IgD-negative memory B cell (primary cell): ENCODE measurements at regions not wholly inside any gene's neighbourhood (a gene's known extent, or its start where the extent isn't known, plus 50 kb on each side); places are given as distances from the start of the nearest gene placed in this dataset.
"Not testable (repeated sequence)": the region's sequence is repeated elsewhere in the genome, so short reads cannot be mapped to it uniquely, and the experiment has no call there.

Source experiments
- H3K27ac Mint-ChIP-seq, 3 donors: one replicate each; pipeline ENCODE4 v1.8.0; 2020 to 2022; ENCODE audit warnings: mild to moderate bottlenecking in 3 of 3, mixed read lengths in 3 of 3, moderate library complexity in 1 of 3
- H3K27me3 Mint-ChIP-seq: one replicate; pipeline ENCODE4 v1.8.0; 2021; ENCODE audit warnings: mixed read lengths
- H3K36me3 Mint-ChIP-seq: one replicate; pipeline ENCODE4 v1.8.0; 2020; ENCODE audit warnings: mild to moderate bottlenecking, mixed read lengths
- H3K4me1 Mint-ChIP-seq, 3 donors: one replicate each; pipeline ENCODE4 v1.8.0; 2020 to 2022; ENCODE audit warnings: mixed read lengths in 3 of 3, mild to moderate bottlenecking in 1 of 3
- H3K4me3 Mint-ChIP-seq, 4 donors: one replicate each; pipeline ENCODE4 v1.8.0; 2020 to 2022; ENCODE audit warnings: mild to moderate bottlenecking in 4 of 4, mixed read lengths in 4 of 4, moderate library complexity in 3 of 4
- H3K9me3 Mint-ChIP-seq, 3 donors: one replicate each; pipeline ENCODE4 v1.8.0; 2020 to 2021; ENCODE audit warnings: mixed read lengths in 3 of 3, mild to moderate bottlenecking in 1 of 3

DNA sequence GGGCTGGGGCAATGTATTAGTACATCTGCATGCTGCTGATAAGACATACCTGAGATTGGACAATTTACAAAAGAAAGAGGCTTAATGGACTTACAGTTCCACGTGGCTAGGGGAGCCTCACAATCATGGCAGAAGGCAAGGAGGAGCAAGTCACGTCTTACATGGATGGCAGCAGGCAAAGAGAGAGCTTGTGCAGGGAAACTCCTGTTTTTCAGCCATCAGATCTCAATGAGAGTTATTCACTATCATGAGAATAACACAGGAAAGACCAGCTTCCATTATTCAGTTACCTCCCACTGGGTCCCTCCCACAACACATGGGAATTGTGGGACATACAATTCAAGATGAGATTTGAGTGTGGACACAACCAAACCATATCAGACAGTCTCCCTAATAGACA is 504.2 kb upstream of the FANCL start:
- H3K4me1 Mint-ChIP-seq, H3K27me3 Mint-ChIP-seq, H3K36me3 Mint-ChIP-seq, H3K9me3 Mint-ChIP-seq, H3K4me3 Mint-ChIP-seq, H3K27ac Mint-ChIP-seq: not testable (repeated sequence)

DNA sequence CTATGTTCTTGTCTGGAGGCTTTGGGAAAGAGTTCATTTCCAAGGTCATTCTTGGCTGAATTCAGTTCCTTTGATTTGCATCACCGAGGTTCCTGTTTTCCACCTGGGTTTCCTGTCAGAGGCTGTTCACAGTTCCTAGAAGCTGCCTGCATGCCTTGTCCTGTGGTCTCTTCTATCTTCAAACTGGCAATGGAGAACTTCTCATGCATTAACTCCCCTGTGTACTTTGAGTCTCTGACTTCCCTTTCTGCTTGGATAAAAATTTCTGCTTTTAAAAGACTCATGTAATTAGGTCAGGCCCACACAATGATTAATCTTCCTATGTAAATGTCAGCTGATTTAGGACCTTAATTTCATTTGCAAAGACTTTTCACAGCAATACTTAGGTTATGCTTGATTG is 499.3 kb upstream of the FANCL start:
- H3K4me1 Mint-ChIP-seq = peaks cover 0 to 2% (median 0%) of the 10 kb centered on the region in 3 donors
- H3K27me3 Mint-ChIP-seq = peaks cover 4% of the 10 kb centered on the region
- no peak overlapping the region for H3K4me3 Mint-ChIP-seq
- H3K36me3 Mint-ChIP-seq = no peaks in the 10 kb centered on the region
- no peak overlapping the region for H3K27ac Mint-ChIP-seq
- H3K9me3 Mint-ChIP-seq = peaks cover 0 to 5% (median 3%) of the 10 kb centered on the region in 3 donors

DNA sequence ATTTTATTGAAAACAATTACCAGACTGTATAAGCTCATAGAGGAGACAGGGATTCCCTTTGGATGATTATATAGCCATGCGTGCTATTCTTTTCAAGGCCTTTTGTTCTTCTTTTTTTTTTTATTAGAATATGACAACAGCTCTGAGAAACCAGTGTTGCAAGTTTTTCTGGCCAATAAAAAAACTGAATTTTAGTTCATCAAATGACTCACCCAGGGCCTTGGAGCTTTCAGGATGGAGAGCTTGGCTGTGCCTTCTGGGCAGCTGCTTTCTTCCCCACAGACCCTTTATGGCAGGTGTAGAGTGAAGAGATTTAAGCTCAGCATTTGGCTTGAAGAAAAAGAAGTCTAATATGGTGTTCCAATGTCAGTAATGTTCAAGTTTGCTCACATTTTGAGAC is 497.9 kb upstream of the FANCL start:
- no peaks in the 10 kb centered on the region for H3K9me3 Mint-ChIP-seq
- no peak overlapping the region for H3K4me3 Mint-ChIP-seq
- no peaks in the 10 kb centered on the region for H3K36me3 Mint-ChIP-seq
- H3K27me3 Mint-ChIP-seq = peaks cover 4% of the 10 kb centered on the region
- H3K4me1 Mint-ChIP-seq = peaks cover 0 to 2% (median 0%) of the 10 kb centered on the region in 3 donors
- H3K27ac Mint-ChIP-seq = no peak overlapping the region

DNA sequence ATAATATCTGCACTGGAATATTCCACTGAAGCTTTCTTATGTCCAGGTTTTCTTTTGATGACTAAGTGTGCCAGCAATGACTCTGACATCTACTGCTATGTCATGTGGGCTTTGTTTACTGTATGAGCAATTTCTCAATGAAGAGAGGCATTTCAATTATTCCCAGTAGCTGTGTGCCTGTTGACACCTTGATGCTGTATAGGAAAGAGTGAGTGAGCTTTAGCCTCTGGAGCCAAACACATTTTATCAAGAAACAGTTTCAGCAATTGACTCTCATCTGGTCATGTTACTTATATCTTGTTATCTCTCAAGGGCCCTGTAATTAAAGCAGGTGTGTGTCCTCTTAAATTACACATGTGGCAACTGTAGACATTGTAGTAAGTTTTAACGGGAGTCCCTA is 493.2 kb upstream of the FANCL start:
- no peaks in the 10 kb centered on the region for H3K36me3 Mint-ChIP-seq
- H3K4me3 Mint-ChIP-seq = no peak overlapping the region
- no peak overlapping the region for H3K27ac Mint-ChIP-seq
- no peaks in the 10 kb centered on the region for H3K9me3 Mint-ChIP-seq
- peaks cover 7% of the 10 kb centered on the region for H3K27me3 Mint-ChIP-seq
- H3K4me1 Mint-ChIP-seq = peaks cover 0 to 4% (median 2%) of the 10 kb centered on the region in 3 donors

DNA sequence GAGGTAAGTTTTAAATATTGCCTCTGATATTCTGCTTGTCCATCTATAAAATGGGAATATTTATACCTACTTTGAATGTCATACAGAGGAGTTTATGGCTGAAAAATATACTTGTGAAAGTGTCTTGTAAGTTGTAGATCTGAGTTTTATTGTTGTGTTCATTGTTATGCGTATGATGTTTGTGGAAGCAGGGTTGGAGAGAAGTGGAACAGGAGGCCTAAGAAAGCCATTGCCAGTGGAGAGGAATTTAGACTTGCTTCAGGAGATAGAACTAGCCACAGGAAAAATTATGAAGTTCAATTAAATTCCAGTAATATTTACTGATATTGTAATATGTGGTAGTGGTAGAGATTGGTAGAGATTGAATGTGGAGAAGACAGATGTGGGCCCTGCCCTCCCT is 491.9 kb upstream of the FANCL start:
- Mint-ChIP-seq H3K4me3 (no peak overlapping the region), H3K27me3 (peaks cover 8% of the 10 kb centered on the region), H3K36me3 (no peaks in the 10 kb centered on the region), H3K9me3 (no peaks in the 10 kb centered on the region), H3K27ac (no peak overlapping the region), H3K4me1 (peaks cover 0 to 4% (median 2%) of the 10 kb centered on the region in 3 donors)

DNA sequence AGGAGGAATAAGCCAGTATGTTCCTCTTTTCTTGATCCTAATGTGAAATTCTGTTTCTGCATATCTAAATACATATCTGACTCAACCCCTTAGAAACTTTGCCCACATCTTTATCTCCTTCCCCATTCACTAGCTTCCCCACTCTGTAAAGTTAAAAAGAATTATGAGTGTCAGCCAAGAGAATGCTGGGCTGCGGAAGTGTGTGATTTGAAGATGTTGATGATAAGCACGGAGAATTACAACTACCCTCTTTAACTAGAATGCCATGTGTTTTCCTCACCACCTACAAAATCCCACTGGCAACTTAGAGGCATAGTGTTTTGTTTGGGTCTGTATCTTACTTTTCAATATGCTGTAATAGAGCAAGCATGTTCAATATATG is 490.4 kb upstream of the FANCL start:
- Mint-ChIP-seq H3K9me3 (no peaks in the 10 kb centered on the region), H3K36me3 (no peaks in the 10 kb centered on the region), H3K27me3 (peaks cover 8% of the 10 kb centered on the region), H3K4me3 (no peak overlapping the region), H3K4me1 (peaks cover 0 to 4% (median 0%) of the 10 kb centered on the region in 3 donors), H3K27ac (no peak overlapping the region)

DNA sequence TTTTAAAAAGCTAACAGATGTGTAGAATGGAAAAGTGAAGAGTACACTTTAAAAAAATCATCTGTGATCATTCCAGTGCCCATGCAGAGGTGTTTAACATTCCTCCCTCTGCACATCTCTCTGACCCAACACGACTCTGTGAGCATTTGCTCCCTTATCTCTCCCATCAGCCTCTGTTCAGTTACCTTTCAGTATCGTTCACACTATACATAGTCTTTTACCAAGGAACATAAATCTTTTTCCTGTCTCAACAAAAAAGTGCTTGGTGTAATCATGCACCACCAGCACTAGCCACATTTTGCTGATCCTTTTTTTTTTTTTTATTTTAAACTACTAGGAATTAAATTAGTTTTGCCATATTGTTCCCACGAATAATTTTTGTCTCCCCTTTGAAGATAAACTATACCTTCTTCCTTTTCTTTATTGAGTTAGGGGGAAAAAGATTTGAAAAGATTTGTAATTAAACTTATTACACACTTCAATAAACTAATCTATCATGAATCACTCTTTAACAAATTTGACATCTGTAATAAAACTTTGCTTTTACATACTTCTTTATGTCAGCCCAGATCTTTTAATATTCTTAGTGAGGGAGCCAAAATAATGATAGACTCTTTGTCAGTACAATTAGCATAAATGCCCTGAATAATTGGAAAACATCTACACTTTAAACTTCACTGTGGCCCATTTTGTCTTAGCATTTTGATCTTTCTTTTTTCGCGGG is 489.8 kb upstream of the FANCL start:
- H3K27me3 Mint-ChIP-seq = peaks cover 8% of the 10 kb centered on the region
- no peaks in the 10 kb centered on the region for H3K9me3 Mint-ChIP-seq
- no peaks in the 10 kb centered on the region for H3K36me3 Mint-ChIP-seq
- no peak overlapping the region for H3K4me3 Mint-ChIP-seq
- H3K4me1 Mint-ChIP-seq = peaks cover 0 to 4% (median 0%) of the 10 kb centered on the region in 3 donors
- H3K27ac Mint-ChIP-seq = no peak overlapping the region

DNA sequence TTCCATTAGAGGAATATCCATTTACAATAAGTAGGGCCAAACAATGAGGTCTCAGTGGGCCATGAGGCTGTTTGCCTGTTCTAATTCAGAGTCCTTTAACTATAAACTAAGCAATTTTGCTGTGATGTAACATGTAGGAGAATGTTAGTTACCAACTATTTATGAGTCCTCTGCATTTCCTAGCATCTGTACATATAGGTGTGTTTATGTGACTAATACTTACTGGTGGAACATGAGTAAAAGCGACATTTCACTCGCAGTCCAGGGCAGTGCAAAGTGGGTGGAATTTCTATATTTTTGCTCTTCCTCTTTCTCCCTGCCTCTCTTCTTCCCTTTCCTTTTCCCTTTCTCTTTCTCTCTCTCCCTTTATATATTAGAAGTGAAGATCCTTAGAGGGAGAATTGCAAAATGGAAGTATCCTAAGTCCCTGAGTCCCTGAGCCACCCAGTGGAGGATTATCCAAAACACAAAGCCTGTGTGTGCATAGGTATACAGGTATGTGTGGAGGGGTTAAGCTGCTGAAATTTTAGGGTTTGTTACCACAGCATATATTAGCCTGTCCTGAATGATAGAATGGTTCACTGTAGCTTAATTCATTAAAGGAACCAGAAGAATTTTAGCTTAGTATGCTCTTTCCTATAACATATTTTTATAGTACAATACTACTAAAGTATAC is 487.0 kb upstream of the FANCL start:
- Mint-ChIP-seq H3K9me3 (no peaks in the 10 kb centered on the region), H3K27ac (no peak overlapping the region), H3K36me3 (no peaks in the 10 kb centered on the region), H3K4me3 (no peak overlapping the region), H3K27me3 (peaks cover 7% of the 10 kb centered on the region), H3K4me1 (peaks cover 0 to 4% (median 0%) of the 10 kb centered on the region in 3 donors)

DNA sequence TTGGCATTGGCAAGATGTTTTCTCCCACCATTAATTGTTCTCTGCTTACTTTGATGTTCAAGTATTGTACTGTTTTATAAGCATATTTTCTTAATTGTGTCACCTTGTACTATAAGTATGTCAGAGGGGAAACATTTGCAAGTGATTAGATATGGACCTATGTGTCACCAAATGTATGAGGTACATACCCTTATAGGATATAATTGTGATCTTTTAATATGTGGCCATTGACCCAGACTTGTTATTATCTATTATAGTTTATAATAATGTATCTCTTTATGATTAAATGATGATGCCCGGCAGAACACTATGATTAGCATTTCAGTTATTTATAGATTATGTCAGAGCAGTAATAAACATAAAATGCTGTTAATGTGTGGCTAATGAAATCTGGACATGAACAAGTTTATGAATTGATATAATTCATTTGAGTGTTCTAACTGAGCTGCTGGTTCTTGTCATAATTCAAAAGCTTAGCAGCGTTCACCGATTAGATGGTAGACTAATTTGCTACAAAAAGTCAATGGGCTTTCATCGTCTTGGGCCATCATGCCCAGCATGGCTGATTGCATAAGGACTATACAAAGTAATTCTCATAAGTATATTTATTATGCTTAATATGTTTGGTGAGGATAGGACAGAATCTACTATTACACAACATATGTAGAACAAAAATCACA is 480.9 kb upstream of the FANCL start:
- H3K9me3 Mint-ChIP-seq = no peaks in the 10 kb centered on the region
- H3K4me3 Mint-ChIP-seq = no peak overlapping the region
- no peaks in the 10 kb centered on the region for H3K36me3 Mint-ChIP-seq
- H3K27ac Mint-ChIP-seq = no peak overlapping the region
- no peaks in the 10 kb centered on the region for H3K4me1 Mint-ChIP-seq
- H3K27me3 Mint-ChIP-seq = peaks cover 13% of the 10 kb centered on the region

DNA sequence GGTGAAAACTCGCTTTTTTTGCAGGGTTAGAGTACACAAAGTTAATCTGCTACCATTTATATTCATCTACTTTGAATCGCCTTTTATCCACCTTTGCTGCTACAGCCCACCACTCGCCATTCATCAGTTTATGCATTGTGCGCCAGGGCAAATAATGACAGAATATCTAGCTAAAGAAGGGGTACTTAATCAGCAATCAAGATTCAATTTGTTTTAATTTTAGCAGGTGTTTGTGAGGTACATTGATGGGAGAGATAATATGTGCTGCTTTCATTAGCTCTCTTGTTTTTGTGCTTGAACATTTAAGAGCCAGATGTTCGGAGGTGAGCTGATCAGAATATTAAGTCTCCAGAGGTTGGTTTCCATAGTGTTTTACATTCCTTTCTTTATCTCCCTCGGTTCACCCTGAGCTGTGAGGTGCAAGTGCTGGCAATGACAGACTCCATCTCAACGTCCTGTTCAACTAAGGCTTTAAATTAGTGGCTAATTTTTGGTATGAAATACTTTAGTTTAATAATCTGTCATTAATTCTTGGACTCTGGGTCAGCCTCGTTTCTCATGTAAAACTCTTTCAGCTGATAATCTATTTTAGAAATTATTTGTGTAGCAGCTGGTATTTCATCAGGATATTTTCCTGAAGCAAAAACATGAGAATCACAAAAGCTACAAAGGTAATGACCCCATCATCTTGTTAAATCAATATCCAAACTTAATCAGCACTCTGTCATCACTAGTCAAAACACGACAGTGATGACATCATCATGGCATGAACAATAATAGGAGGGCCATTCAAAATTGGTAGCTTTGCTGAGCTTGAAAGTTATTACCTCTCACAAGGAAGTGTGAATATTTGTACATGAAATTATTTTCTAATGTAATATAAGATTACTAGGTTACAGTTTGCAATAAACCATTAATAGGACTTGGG is 479.9 kb upstream of the FANCL start:
- H3K27me3 Mint-ChIP-seq = peaks cover 15% of the 10 kb centered on the region
- no peak overlapping the region for H3K27ac Mint-ChIP-seq
- no peaks in the 10 kb centered on the region for H3K4me1 Mint-ChIP-seq
- H3K9me3 Mint-ChIP-seq = no peaks in the 10 kb centered on the region
- no peak overlapping the region for H3K4me3 Mint-ChIP-seq
- no peaks in the 10 kb centered on the region for H3K36me3 Mint-ChIP-seq

DNA sequence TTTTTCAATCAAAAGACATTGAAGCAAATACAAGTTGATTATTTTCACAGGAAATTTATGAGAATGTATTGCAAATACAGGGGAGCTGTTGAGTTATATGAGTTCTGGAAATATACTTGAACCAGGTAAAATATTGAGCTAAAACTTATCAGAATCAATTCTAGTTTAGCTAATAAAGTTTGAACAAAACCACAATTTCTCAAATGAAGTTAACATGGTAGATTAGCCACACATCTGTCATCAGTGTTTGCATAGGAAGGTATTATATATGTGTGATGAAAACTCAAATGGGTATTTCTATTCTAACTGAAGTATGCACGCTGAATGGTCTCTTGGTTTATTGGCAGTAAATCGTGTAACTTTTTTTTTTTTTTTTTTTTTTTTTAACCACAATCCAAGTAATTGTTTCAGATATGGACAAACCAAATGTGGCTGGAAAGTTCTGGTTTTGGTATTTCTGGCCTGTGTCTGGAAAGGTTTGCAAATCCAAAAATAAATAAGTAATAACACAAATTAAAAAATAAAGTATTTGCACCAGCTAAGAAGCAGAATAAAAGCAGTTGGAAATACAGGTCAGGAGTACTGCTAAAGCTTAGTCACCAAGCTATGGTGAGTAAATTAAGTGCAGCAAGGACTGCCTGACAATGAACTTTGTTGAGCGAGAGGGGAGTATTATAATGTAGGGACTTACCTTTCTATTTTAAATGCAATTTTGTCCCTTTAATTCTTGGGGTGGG is 479.1 kb upstream of the FANCL start:
- Mint-ChIP-seq H3K36me3 (no peaks in the 10 kb centered on the region), H3K4me1 (no peaks in the 10 kb centered on the region), H3K9me3 (no peaks in the 10 kb centered on the region), H3K27me3 (peaks cover 15% of the 10 kb centered on the region), H3K27ac (no peak overlapping the region), H3K4me3 (no peak overlapping the region)

DNA sequence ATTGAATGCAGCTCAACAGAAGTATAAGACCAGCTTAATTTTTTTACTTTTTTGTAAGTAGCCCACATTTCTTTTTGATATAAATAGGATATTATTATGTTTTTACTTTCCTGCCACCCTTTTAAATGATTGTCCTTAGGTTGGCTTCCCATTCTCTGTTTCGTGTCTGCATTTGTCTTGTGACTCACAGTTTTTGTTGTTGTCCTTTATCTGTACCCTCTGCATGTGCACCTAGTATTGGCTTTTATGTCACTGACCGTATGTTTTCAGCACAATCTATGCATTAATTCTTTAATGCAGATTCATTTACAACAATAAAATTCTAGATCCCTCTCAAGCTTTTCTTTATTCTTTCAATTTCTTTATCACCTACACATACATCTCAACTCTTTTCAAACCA is 474.2 kb upstream of the FANCL start:
- Mint-ChIP-seq H3K27me3 (peaks cover 13% of the 10 kb centered on the region), H3K27ac (no peak overlapping the region), H3K36me3 (no peaks in the 10 kb centered on the region), H3K9me3 (no peaks in the 10 kb centered on the region), H3K4me1 (no peaks in the 10 kb centered on the region), H3K4me3 (no peak overlapping the region)

DNA sequence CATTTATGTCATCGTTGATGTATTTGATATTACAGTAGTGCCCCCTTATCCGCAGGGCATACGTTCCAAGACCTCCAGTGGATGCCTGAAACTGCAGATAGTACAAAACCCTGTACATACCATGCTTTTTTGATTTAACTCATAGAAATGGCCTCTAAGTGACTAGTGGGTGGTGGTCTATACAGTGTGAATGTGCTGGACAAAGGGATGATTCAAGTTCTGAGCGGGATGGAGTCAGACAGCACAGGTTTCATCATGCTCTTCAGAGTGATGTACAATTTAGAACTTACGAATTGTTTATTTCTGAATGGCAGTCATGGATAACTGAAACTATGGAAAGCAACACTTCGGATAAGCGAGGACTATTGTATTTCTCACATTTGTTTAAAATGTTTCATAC is 473.1 kb upstream of the FANCL start:
- H3K9me3 Mint-ChIP-seq = no peaks in the 10 kb centered on the region

DNA sequence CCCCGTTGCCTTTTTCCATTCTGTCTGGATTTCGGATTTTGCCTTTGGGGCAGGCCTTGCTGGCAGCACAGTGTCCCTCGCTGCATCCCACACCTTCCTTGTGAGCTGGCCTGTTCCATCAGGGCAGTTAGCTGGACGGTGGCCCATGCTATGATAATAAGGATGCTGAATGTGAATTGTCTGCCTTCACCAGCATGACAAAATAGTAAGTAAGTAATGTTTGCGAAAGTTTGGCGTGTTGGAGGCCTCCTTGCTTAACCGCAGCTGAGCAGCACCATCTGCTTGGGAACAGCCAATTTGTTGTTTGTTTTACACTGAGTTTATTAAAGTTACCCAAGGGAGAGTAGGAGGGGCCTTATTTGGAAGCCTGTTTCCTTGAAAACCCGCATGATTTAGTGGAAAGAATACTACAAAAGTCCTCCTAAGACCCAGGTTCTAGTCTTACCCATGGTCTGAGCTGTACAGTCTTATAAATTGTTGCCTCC is 469.7 kb upstream of the FANCL start:
- Mint-ChIP-seq H3K27ac (no peak overlapping the region), H3K4me1 (peaks cover 0 to 2% (median 0%) of the 10 kb centered on the region in 3 donors), H3K27me3 (peaks cover 4% of the 10 kb centered on the region), H3K9me3 (no peaks in the 10 kb centered on the region), H3K36me3 (no peaks in the 10 kb centered on the region), H3K4me3 (no peak overlapping the region)

More for the DNA sequence above, 473.1 kb upstream of the FANCL start:
- H3K27me3 Mint-ChIP-seq = peaks cover 9% of the 10 kb centered on the region
- no peak overlapping the region for H3K4me3 Mint-ChIP-seq
- peaks cover 0 to under 1% (median 0%) of the 10 kb centered on the region in 3 donors for H3K4me1 Mint-ChIP-seq
- no peak overlapping the region for H3K27ac Mint-ChIP-seq
- no peaks in the 10 kb centered on the region for H3K36me3 Mint-ChIP-seq
